ENCODE measurements at regions not wholly inside any gene's neighbourhood (a gene's known extent, or its start where the extent isn't known, plus 50 kb on each side); places are given as distances from the start of the nearest gene placed in this dataset.

GRCh38 chr3:106836906-106837305 is 540.3 kb upstream of the CCDC54 start:
- no peak overlapping the region for H3K4me3 ChIP-seq (ENCODE audit: low read depth, low read length)
- no peak for DNase-seq (ENCODE audit: low read depth)
- no peak for TF ChIP-seq CTCF (conservative IDR thresholded peaks at IDR 0.05; ENCODE audit: low read depth, low read length)

GRCh38 chr3:106837616-106838015 is 539.6 kb upstream of the CCDC54 start:
- DNase-seq (ENCODE audit: low read depth): no peak
- no peak overlapping the region for H3K4me3 ChIP-seq (ENCODE audit: low read depth, low read length)
- TF ChIP-seq CTCF (conservative IDR thresholded peaks at IDR 0.05; ENCODE audit: low read depth, low read length): no peak

- DNase-seq (ENCODE audit: low read depth): no peak
- H3K4me3 ChIP-seq (ENCODE audit: low read depth, low read length): no peak overlapping the region
Observed at GRCh38 chr3:106839576-106840280, 537.5 kb upstream of the CCDC54 start.

GRCh38 chr3:106840319-106840718 is 536.9 kb upstream of the CCDC54 start:
- H3K4me3 ChIP-seq (ENCODE audit: low read depth, low read length): no peak overlapping the region
- DNase-seq (ENCODE audit: low read depth): no peak
- no peak for TF ChIP-seq CTCF (conservative IDR thresholded peaks at IDR 0.05; ENCODE audit: low read depth, low read length)

More at GRCh38 chr3:106839576-106840280, 537.5 kb upstream of the CCDC54 start:
- TF ChIP-seq CTCF (conservative IDR thresholded peaks at IDR 0.05; ENCODE audit: low read depth, low read length): no peak

GRCh38 chr3:106842151-106842550 is 535.1 kb upstream of the CCDC54 start:
- no peak for DNase-seq (ENCODE audit: low read depth)
- no peak for TF ChIP-seq CTCF (conservative IDR thresholded peaks at IDR 0.05; ENCODE audit: low read depth, low read length)

GRCh38 chr3:106844638-106845037 is 532.6 kb upstream of the CCDC54 start:
- no peak overlapping the region for H3K4me3 ChIP-seq (ENCODE audit: low read depth, low read length)
- no peak for DNase-seq (ENCODE audit: low read depth)
- no peak for TF ChIP-seq CTCF (conservative IDR thresholded peaks at IDR 0.05; ENCODE audit: low read depth, low read length)

More at GRCh38 chr3:106842151-106842550, 535.1 kb upstream of the CCDC54 start:
- no peak overlapping the region for H3K4me3 ChIP-seq (ENCODE audit: low read depth, low read length)

GRCh38 chr3:106848099-106848498 is 529.1 kb upstream of the CCDC54 start:
- DNase-seq (ENCODE audit: low read depth): no peak
- H3K4me3 ChIP-seq (ENCODE audit: low read depth, low read length): no peak overlapping the region
- no peak for TF ChIP-seq CTCF (conservative IDR thresholded peaks at IDR 0.05; ENCODE audit: low read depth, low read length)
